GM23338 (cell line): ENCODE measurements at regions not wholly inside any gene's neighbourhood (a gene's known extent, or its start where the extent isn't known, plus 50 kb on each side); places are given as distances from the start of the nearest gene placed in this dataset.

Experiments used
- CTCF ChIP-seq, 2 experiments: fragments of 200-600 bp in 1 of 2; sonication (generic) in 1 of 2; conservative IDR thresholded peaks; 2 replicates each; pipeline versions ENCODE4 v1.5.1 to v1.6.1; 2016 to 2017; ENCODE audit warnings: antibody characterized with exemption in 2 of 2, low read depth in 2 of 2, mild to moderate bottlenecking in 2 of 2, moderate library complexity in 1 of 2
- EZH2 ChIP-seq: fragments of 200-600 bp; sonication (generic); IDR thresholded peaks from one replicate; pipeline ENCODE4 v1.8.0; 2017; ENCODE audit warnings: antibody characterized with exemption, mild to moderate bottlenecking, low read depth; ENCODE audit not compliant: unreplicated experiment
- EZH2phosphoT487 ChIP-seq: fragments of 200-600 bp; sonication (generic); IDR thresholded peaks from one replicate; pipeline ENCODE4 v1.8.1; 2018; ENCODE audit warnings: antibody characterized with exemption; ENCODE audit not compliant: unreplicated experiment
- JUNB ChIP-seq: IDR thresholded peaks from one replicate; pipeline ENCODE4 v1.6.1; 2016; ENCODE audit warnings: antibody characterized with exemption; ENCODE audit not compliant: unreplicated experiment
- REST ChIP-seq: IDR thresholded peaks from one replicate; pipeline ENCODE4 v1.6.1; 2018; ENCODE audit warnings: antibody characterized with exemption; ENCODE audit not compliant: unreplicated experiment
- ZNF462 ChIP-seq: fragments of 250-450 bp; sonication (Bioruptor Pico); IDR thresholded peaks from 2 replicates; pipeline ENCODE4 v1.5.0; 2020; ENCODE audit warnings: mild to moderate bottlenecking, moderate library complexity

- no peak for TF ChIP-seq ZNF462
- no peak for TF ChIP-seq CTCF (conservative IDR thresholded peaks at IDR 0.05; ENCODE audit: low read depth in 2 of 2)
- no peak for TF ChIP-seq REST
- no peak for TF ChIP-seq EZH2phosphoT487
- TF ChIP-seq EZH2: no peak
- no peak for TF ChIP-seq JUNB
These were observed 193.1 kb upstream of the POM121L12 start for GRCh38 chr7:52842202-52842900.
